ENCODE measurements at regions not wholly inside any gene's neighbourhood (a gene's known extent, or its start where the extent isn't known, plus 50 kb on each side); places are given as distances from the start of the nearest gene placed in this dataset.

- Histone ChIP-seq H3K36me3 (ENCODE audit: control insufficient read depth in 4 of 4, insufficient read depth in 4 of 4, low read length in 3 of 4) (no peaks in the 10 kb centered on the region), H3K4me3 (ENCODE audit: control insufficient read depth in 1 of 7, extremely low read depth in 1 of 7, insufficient read depth in 4 of 7, low read depth in 2 of 7, low read length in 6 of 7) (no peak overlapping the region), H3K4me1 (ENCODE audit: control extremely low read depth in 1 of 4, control insufficient read depth in 4 of 4, insufficient read depth in 4 of 4, low read length in 3 of 4) (peaks cover 0 to 13% (median 9%) of the 10 kb centered on the region in 4 experiments), H3K27me3 (replicated peaks in 2 of 5; ENCODE audit: control insufficient read depth in 4 of 5, insufficient read depth in 5 of 5, low read length in 4 of 5) (no peaks in the 10 kb centered on the region), H3K9me3 (ENCODE audit: control extremely low read depth in 1 of 5, control insufficient read depth in 4 of 5, insufficient read depth in 2 of 5, low read depth in 1 of 5, low read length in 4 of 5) (peaks cover 0 to 13% (median 2%) of the 10 kb centered on the region in 5 experiments), H3K27ac (ENCODE audit: insufficient read depth in 1 of 2, low read depth in 1 of 2, low read length in 2 of 2, poor library complexity in 1 of 2, severe bottlenecking in 2 of 2) (no peak overlapping the region)
- no peak for DNase-seq
- 97% methylated on average over 22 of the region's 27 CpGs for WGBS (ENCODE audit: insufficient coverage)
- POLR2A ChIA-PET, result no interaction called here
- CTCF ChIA-PET, result no interaction called here
Measured at GRCh38 chr6:209432-210103, 82.7 kb upstream of the DUSP22 start.

GRCh38 chr6:210104-210456, 82.2 kb upstream of the DUSP22 start:
- H3K9me3 ChIP-seq (ENCODE audit: control extremely low read depth in 1 of 5, control insufficient read depth in 4 of 5, insufficient read depth in 2 of 5, low read depth in 1 of 5, low read length in 4 of 5), result peaks cover 0 to 13% (median 2%) of the 10 kb centered on the region in 5 experiments
- H3K27ac ChIP-seq (ENCODE audit: insufficient read depth in 1 of 2, low read depth in 1 of 2, low read length in 2 of 2, poor library complexity in 1 of 2, severe bottlenecking in 2 of 2), result no peak overlapping the region
- H3K4me1 ChIP-seq (ENCODE audit: control extremely low read depth in 1 of 4, control insufficient read depth in 4 of 4, insufficient read depth in 4 of 4, low read length in 3 of 4), result peaks cover 0 to 13% (median 9%) of the 10 kb centered on the region in 4 experiments
- H3K4me3 ChIP-seq (ENCODE audit: control insufficient read depth in 1 of 7, extremely low read depth in 1 of 7, insufficient read depth in 4 of 7, low read depth in 2 of 7, low read length in 6 of 7), result no peak overlapping the region
- ChIA-PET POLR2A (no interaction called here), CTCF (no interaction called here)
- H3K27me3 ChIP-seq (replicated peaks in 2 of 5; ENCODE audit: control insufficient read depth in 4 of 5, insufficient read depth in 5 of 5, low read length in 4 of 5), result no peaks in the 10 kb centered on the region
- 97% methylated on average over 6 of the region's 7 CpGs for WGBS (ENCODE audit: insufficient coverage)
- no peaks in the 10 kb centered on the region for H3K36me3 ChIP-seq (ENCODE audit: control insufficient read depth in 4 of 4, insufficient read depth in 4 of 4, low read length in 3 of 4)
- no peak for DNase-seq

GRCh38 chr6:210778-211374, 81.4 kb upstream of the DUSP22 start:
- WGBS (ENCODE audit: insufficient coverage), result 98% methylated on average over 13 of the region's 13 CpGs
- POLR2A ChIA-PET, result interaction anchor here (0.6 kb wide), 1 partner anchor 258 kb away, joined by 3 read pairs; no protein-coding TSS in a partner anchor

GRCh38 chr6:211871-212497, 80.3 kb upstream of the DUSP22 start:
- no peak overlapping the region for H3K4me3 ChIP-seq (ENCODE audit: control insufficient read depth in 1 of 7, extremely low read depth in 1 of 7, insufficient read depth in 4 of 7, low read depth in 2 of 7, low read length in 6 of 7)
- no peaks in the 10 kb centered on the region for H3K27me3 ChIP-seq (replicated peaks in 2 of 5; ENCODE audit: control insufficient read depth in 4 of 5, insufficient read depth in 5 of 5, low read length in 4 of 5)
- peaks cover 0 to 13% (median 2%) of the 10 kb centered on the region in 5 experiments for H3K9me3 ChIP-seq (ENCODE audit: control extremely low read depth in 1 of 5, control insufficient read depth in 4 of 5, insufficient read depth in 2 of 5, low read depth in 1 of 5, low read length in 4 of 5)
- H3K36me3 ChIP-seq (ENCODE audit: control insufficient read depth in 4 of 4, insufficient read depth in 4 of 4, low read length in 3 of 4), result no peaks in the 10 kb centered on the region
- DNase-seq, result no peak
- 97% methylated on average over 10 of the region's 10 CpGs for WGBS (ENCODE audit: insufficient coverage)
- CTCF ChIA-PET, result interaction anchor here (1.1 to 1.6 kb wide), 3 partner anchors 22 to 197 kb away, joined by 3 to 4 read pairs (median 4); no protein-coding TSS in a partner anchor
- POLR2A ChIA-PET, result no interaction called here
- no peak overlapping the region for H3K27ac ChIP-seq (ENCODE audit: insufficient read depth in 1 of 2, low read depth in 1 of 2, low read length in 2 of 2, poor library complexity in 1 of 2, severe bottlenecking in 2 of 2)
- H3K4me1 ChIP-seq (ENCODE audit: control extremely low read depth in 1 of 4, control insufficient read depth in 4 of 4, insufficient read depth in 4 of 4, low read length in 3 of 4), result peaks cover 0 to 9% (median 7%) of the 10 kb centered on the region in 4 experiments

More at GRCh38 chr6:210778-211374, 81.4 kb upstream of the DUSP22 start:
- Histone ChIP-seq H3K27ac (ENCODE audit: insufficient read depth in 1 of 2, low read depth in 1 of 2, low read length in 2 of 2, poor library complexity in 1 of 2, severe bottlenecking in 2 of 2) (no peak overlapping the region), H3K4me3 (ENCODE audit: control insufficient read depth in 1 of 7, extremely low read depth in 1 of 7, insufficient read depth in 4 of 7, low read depth in 2 of 7, low read length in 6 of 7) (no peak overlapping the region), H3K9me3 (ENCODE audit: control extremely low read depth in 1 of 5, control insufficient read depth in 4 of 5, insufficient read depth in 2 of 5, low read depth in 1 of 5, low read length in 4 of 5) (peaks cover 0 to 13% (median 2%) of the 10 kb centered on the region in 5 experiments), H3K27me3 (replicated peaks in 2 of 5; ENCODE audit: control insufficient read depth in 4 of 5, insufficient read depth in 5 of 5, low read length in 4 of 5) (no peaks in the 10 kb centered on the region), H3K4me1 (ENCODE audit: control extremely low read depth in 1 of 4, control insufficient read depth in 4 of 4, insufficient read depth in 4 of 4, low read length in 3 of 4) (peaks cover 0 to 9% (median 8%) of the 10 kb centered on the region in 4 experiments), H3K36me3 (ENCODE audit: control insufficient read depth in 4 of 4, insufficient read depth in 4 of 4, low read length in 3 of 4) (no peaks in the 10 kb centered on the region)
- CTCF ChIA-PET, result interaction anchor here (1.1 to 1.6 kb wide), 3 partner anchors 21 to 198 kb away, joined by 3 to 4 read pairs (median 4); no protein-coding TSS in a partner anchor
- no peak for DNase-seq

- CTCF ChIA-PET, result interaction anchor here (1.7 kb wide), 1 partner anchor 87 kb away, joined by 3 read pairs; no protein-coding TSS in a partner anchor
Measured at GRCh38 chr6:213284-213683, 79.0 kb upstream of the DUSP22 start.

GRCh38 chr6:214428-214827, 77.9 kb upstream of the DUSP22 start:
- H3K36me3 ChIP-seq (ENCODE audit: control insufficient read depth in 4 of 4, insufficient read depth in 4 of 4, low read length in 3 of 4), result no peaks in the 10 kb centered on the region
- POLR2A ChIA-PET, result no interaction called here
- CTCF ChIA-PET, result interaction anchor here (1.3 kb wide), 1 partner anchor 12 kb away, joined by 4 read pairs; no protein-coding TSS in a partner anchor
- peaks cover 0 to 17% (median 10%) of the 10 kb centered on the region in 4 experiments for H3K4me1 ChIP-seq (ENCODE audit: control extremely low read depth in 1 of 4, control insufficient read depth in 4 of 4, insufficient read depth in 4 of 4, low read length in 3 of 4)
- DNase-seq, result no peak
- 98% methylated on average over 5 of the region's 5 CpGs for WGBS (ENCODE audit: insufficient coverage)
- H3K27ac ChIP-seq (ENCODE audit: insufficient read depth in 1 of 2, low read depth in 1 of 2, low read length in 2 of 2, poor library complexity in 1 of 2, severe bottlenecking in 2 of 2), result no peak overlapping the region
- H3K27me3 ChIP-seq (replicated peaks in 2 of 5; ENCODE audit: control insufficient read depth in 4 of 5, insufficient read depth in 5 of 5, low read length in 4 of 5), result no peaks in the 10 kb centered on the region
- peaks cover 0 to 13% (median 2%) of the 10 kb centered on the region in 5 experiments for H3K9me3 ChIP-seq (ENCODE audit: control extremely low read depth in 1 of 5, control insufficient read depth in 4 of 5, insufficient read depth in 2 of 5, low read depth in 1 of 5, low read length in 4 of 5)
- no peak overlapping the region for H3K4me3 ChIP-seq (ENCODE audit: control insufficient read depth in 1 of 7, extremely low read depth in 1 of 7, insufficient read depth in 4 of 7, low read depth in 2 of 7, low read length in 6 of 7)

More at GRCh38 chr6:213284-213683, 79.0 kb upstream of the DUSP22 start:
- no peak for DNase-seq
- POLR2A ChIA-PET, result no interaction called here
- no peaks in the 10 kb centered on the region for H3K36me3 ChIP-seq (ENCODE audit: control insufficient read depth in 4 of 4, insufficient read depth in 4 of 4, low read length in 3 of 4)
- 95% methylated on average over 4 of the region's 4 CpGs for WGBS (ENCODE audit: insufficient coverage)
- H3K9me3 ChIP-seq (ENCODE audit: control extremely low read depth in 1 of 5, control insufficient read depth in 4 of 5, insufficient read depth in 2 of 5, low read depth in 1 of 5, low read length in 4 of 5), result peaks cover 0 to 13% (median 2%) of the 10 kb centered on the region in 5 experiments
- no peaks in the 10 kb centered on the region for H3K27me3 ChIP-seq (replicated peaks in 2 of 5; ENCODE audit: control insufficient read depth in 4 of 5, insufficient read depth in 5 of 5, low read length in 4 of 5)
- H3K4me3 ChIP-seq (ENCODE audit: control insufficient read depth in 1 of 7, extremely low read depth in 1 of 7, insufficient read depth in 4 of 7, low read depth in 2 of 7, low read length in 6 of 7), result no peak overlapping the region
- H3K27ac ChIP-seq (ENCODE audit: insufficient read depth in 1 of 2, low read depth in 1 of 2, low read length in 2 of 2, poor library complexity in 1 of 2, severe bottlenecking in 2 of 2), result no peak overlapping the region
- H3K4me1 ChIP-seq (ENCODE audit: control extremely low read depth in 1 of 4, control insufficient read depth in 4 of 4, insufficient read depth in 4 of 4, low read length in 3 of 4), result peaks cover 0 to 10% (median 7%) of the 10 kb centered on the region in 4 experiments

All from common myeloid progenitor, CD34-positive (primary cell).